ENCODE measurements at regions not wholly inside any gene's neighbourhood (a gene's known extent, or its start where the extent isn't known, plus 50 kb on each side); places are given as distances from the start of the nearest gene placed in this dataset.

DNA sequence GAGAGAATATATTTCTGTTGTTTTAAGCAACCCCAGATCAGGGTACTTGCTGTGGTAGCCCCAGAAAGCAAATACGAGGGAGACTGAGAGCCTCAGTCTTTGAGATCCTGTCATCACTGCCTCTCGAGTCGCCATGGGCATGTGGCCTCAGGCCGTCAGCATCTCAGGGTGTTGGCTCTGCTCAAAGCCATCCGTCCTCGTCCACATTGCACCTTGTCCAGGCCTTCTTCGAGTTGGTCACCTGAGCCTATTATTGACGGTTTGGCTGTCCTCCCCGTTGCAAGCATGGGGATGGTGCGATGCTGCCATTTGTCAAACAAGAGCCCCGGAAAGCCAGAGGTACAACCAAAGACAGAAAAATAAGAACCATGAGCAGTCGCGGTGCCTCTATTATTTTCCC lies 136.9 kb downstream of the IRF8 start:
- H3K36me3 ChIP-seq: no peaks in the 10 kb centered on the region
- no peak overlapping the region for H3K4me3 ChIP-seq
- H3K9me3 ChIP-seq: no peaks in the 10 kb centered on the region
- intact Hi-C loops (cut with DNase I): no loop called here
- no peak overlapping the region for H3K9ac ChIP-seq (ENCODE audit: low read depth in 2 of 2, low read length in 2 of 2)
- H3K4me1 ChIP-seq: no peaks in the 10 kb centered on the region
- no peak overlapping the region for H3K27ac ChIP-seq
- DNase-seq: no peak
- no peaks in the 10 kb centered on the region for H3K27me3 ChIP-seq
- TF ChIP-seq, protein P1, sequence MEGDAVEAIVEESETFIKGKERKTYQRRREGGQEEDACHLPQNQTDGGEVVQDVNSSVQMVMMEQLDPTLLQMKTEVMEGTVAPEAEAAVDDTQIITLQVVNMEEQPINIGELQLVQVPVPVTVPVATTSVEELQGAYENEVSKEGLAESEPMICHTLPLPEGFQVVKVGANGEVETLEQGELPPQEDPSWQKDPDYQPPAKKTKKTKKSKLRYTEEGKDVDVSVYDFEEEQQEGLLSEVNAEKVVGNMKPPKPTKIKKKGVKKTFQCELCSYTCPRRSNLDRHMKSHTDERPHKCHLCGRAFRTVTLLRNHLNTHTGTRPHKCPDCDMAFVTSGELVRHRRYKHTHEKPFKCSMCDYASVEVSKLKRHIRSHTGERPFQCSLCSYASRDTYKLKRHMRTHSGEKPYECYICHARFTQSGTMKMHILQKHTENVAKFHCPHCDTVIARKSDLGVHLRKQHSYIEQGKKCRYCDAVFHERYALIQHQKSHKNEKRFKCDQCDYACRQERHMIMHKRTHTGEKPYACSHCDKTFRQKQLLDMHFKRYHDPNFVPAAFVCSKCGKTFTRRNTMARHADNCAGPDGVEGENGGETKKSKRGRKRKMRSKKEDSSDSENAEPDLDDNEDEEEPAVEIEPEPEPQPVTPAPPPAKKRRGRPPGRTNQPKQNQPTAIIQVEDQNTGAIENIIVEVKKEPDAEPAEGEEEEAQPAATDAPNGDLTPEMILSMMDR (IDR thresholded peaks at IDR 0.05): no peak

DNA sequence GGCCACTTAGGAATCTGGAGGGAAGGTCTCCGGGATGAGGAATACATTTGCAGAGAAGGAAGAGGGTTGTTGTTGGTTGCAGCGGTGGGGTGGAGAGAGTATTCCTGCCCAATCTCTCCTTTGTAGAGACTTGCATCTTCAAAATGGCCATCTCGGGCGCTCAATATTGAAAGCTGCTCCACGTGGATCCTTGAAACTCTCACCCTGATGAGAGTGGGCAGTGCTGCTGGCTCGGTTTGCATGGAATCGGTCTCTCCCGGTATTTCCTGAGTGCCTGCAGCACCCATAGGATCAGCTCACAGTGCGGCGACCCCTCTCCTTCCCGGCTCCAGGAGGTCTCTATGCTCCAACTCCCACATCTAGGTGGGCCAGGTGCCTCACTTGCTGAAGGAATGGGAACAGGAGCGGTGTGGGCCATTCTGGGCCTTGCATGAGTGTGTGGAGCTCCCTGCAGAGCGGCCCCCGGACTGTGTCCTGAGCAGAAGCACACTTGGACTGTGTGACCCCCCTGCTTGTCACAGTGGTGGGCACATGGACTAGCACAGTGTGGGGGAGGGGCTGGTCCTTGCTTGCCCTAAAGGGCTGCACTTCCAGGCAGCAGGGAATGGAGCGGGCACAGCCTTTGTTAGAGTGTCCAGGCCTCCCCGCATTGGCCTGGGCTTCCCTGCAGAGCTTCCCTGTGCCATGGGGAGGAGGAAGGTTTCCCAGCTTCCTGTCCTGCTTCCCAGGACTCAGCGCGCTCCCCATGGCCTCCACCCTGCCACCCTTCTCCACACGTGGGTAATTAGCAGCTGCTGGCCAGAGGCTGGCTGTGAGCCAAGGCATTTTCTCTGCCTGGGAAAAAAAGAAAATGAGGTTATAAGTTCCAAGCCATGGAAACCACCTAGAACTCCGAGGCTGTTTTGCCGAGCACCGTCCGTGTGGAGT lies 139.3 kb downstream of the IRF8 start:
- intact Hi-C loops (cut with DNase I): no loop called here
- H3K9ac ChIP-seq (ENCODE audit: low read depth in 2 of 2, low read length in 2 of 2): no peak overlapping the region
- TF ChIP-seq, protein P1 (IDR thresholded peaks at IDR 0.05): no peak

DNA sequence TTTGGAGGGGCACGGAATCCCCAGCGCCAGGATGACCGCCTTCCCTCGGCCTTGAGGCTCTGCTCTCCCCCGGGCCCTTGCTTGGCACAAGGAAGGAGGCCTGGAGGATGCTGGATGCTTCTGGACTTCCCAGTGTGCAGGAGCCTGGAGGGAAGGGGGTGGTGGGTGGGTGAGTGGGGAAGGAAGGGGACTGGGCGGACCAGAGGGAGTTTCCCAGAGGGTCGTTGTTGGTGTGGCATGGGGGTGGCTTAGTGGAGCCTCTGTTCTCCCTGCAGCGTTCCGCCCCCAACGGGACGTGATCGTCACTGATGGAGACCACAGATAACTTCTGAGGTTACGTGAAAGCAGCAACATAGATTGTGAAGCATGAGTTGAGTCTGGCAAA lies 140.0 kb downstream of the IRF8 start:
- Histone ChIP-seq H3K27ac (no peak overlapping the region), H3K27me3 (no peaks in the 10 kb centered on the region), H3K9me3 (no peaks in the 10 kb centered on the region), H3K36me3 (no peaks in the 10 kb centered on the region), H3K9ac (ENCODE audit: low read depth in 2 of 2, low read length in 2 of 2) (no peak overlapping the region), H3K4me1 (no peaks in the 10 kb centered on the region), H3K4me3 (no peak overlapping the region)
- intact Hi-C loops (cut with DNase I): no loop called here
- DNase-seq: no peak
- TF ChIP-seq, protein P1 (IDR thresholded peaks at IDR 0.05): no peak

More for the DNA sequence above, 139.3 kb downstream of the IRF8 start:
- Histone ChIP-seq H3K4me3 (no peak overlapping the region), H3K4me1 (no peaks in the 10 kb centered on the region), H3K36me3 (no peaks in the 10 kb centered on the region), H3K27me3 (no peaks in the 10 kb centered on the region), H3K27ac (no peak overlapping the region), H3K9me3 (no peaks in the 10 kb centered on the region)
- peak; percentile 43 for DNase-seq

DNA sequence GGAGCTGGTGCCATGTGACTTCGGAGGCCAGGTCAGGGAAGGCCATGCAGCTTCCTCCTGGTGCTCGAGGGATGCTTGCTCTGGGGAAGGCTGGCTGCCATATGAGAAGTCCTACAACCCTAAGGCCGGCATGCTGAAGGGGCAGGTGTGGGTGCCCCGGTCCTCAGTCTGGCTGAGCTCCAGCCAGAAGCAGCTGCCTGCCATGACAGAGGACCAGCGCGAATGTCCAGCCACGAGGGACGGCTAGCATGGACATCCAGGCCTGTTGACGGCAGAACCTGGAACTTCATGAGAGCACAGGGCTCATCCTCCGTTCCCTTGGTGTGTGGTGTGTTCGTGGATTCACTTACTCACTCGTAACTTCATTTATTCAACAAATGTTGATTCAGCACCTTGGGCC lies 140.6 kb downstream of the IRF8 start:
- Histone ChIP-seq H3K9me3 (no peaks in the 10 kb centered on the region), H3K36me3 (no peaks in the 10 kb centered on the region), H3K27ac (no peak overlapping the region), H3K27me3 (no peaks in the 10 kb centered on the region), H3K4me1 (no peaks in the 10 kb centered on the region), H3K9ac (ENCODE audit: low read depth in 2 of 2, low read length in 2 of 2) (no peak overlapping the region), H3K4me3 (no peak overlapping the region)
- TF ChIP-seq, protein P1 (IDR thresholded peaks at IDR 0.05): no peak
- intact Hi-C loops (cut with DNase I): no loop called here
- DNase-seq: no peak

DNA sequence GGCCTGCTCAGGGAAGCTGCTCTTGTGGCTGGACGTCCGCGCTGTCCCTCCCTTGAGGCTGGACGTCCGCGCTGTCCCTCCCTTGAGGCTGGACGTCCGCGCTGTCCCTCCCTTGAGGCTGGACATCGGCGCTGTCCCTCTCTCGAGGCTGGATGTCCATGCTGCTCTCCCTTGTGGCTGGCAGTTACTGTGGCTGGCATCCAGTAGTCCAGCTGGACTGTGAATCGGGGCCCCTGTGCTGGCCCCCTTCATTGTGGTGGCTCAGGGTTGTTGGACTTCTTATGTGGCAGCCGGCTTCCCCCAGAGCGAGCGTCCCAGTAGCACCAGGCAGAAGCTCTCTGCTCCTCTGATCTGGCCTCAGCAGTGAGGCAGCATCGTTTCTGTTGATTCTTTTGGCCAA lies 141.5 kb downstream of the IRF8 start:
- no peaks in the 10 kb centered on the region for H3K27me3 ChIP-seq

More for the DNA sequence above, 141.5 kb downstream of the IRF8 start:
- no peak overlapping the region for H3K27ac ChIP-seq
- TF ChIP-seq, protein P1 (IDR thresholded peaks at IDR 0.05): no peak
- H3K4me3 ChIP-seq: no peak overlapping the region
- H3K9ac ChIP-seq (ENCODE audit: low read depth in 2 of 2, low read length in 2 of 2): no peak overlapping the region
- H3K9me3 ChIP-seq: no peaks in the 10 kb centered on the region
- H3K36me3 ChIP-seq: no peaks in the 10 kb centered on the region
- intact Hi-C loops (cut with DNase I): no loop called here
- no peaks in the 10 kb centered on the region for H3K4me1 ChIP-seq
- no peak for DNase-seq

Data from colonic mucosa (tissue), 4 donors.